HG03460 (cell line): ENCODE measurements at regions not wholly inside any gene's neighbourhood (a gene's known extent, or its start where the extent isn't known, plus 50 kb on each side); places are given as distances from the start of the nearest gene placed in this dataset.
"Not testable (repeated sequence)": the region's sequence is repeated elsewhere in the genome, so short reads cannot be mapped to it uniquely, and the experiment has no call there.

ENCODE experiments used
- ATAC-seq: cut with Tn5 transposase; IDR thresholded peaks from one replicate; pipeline ENCODE4 v1.9.1; 2021; ENCODE audit not compliant: unreplicated experiment

DNA sequence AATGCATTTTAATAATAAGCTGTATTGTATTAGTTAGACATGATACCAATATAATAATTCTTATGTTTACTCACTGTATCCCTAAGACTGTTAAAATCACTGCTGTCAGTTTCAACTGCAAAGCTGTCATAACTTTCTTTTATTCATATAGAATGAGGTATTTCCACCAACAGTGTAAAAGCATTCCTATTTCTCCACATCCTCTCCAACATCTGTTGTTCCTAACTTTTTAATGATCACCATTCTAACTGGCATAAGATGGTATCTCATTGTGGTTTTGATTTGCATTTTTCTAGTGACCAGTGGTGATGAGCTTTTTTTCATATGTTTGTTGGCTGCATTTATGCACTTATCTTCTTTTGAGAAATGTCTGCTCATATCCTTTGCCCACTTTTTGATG lies 177.6 kb upstream of the MME start:
- ATAC-seq = not testable (repeated sequence)

DNA sequence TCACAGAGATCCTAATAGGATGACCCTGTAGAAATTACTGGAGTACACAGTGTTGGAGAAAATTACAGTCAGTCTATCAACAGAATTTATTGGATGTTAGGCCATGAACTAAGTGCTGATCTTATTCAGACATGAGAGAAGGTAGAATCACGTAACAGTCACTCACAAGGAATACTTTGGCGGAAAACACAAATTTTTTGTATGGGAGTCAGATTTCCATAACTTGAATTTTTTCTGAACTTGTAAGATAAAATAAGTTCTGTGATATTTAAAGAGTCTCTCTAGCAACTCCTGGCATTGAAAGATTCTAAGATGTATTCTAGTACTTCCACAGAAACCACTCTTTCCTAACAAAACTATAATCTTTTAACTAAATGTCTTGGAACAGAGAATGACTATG lies 178.8 kb upstream of the MME start:
- ATAC-seq = no peak

DNA sequence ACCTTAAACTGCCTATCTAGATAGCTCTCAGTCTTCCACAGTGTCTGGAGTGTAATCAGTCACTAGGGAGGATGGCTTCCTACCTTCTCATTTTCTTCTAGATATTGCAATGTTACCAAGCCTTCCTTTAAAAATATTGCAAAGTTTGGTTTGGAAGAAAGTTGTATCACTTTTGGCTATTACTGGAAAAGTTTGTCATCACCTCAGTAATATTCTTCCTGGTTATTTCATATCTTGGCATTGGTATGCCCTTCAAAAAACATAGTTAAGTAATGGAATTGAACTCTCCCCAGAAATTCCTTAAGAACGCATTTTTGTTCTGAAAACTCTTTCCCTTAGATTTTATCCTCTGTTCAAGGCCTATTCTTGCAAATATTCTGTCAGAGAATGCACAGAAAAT lies 179.3 kb upstream of the MME start:
- no peak for ATAC-seq

DNA sequence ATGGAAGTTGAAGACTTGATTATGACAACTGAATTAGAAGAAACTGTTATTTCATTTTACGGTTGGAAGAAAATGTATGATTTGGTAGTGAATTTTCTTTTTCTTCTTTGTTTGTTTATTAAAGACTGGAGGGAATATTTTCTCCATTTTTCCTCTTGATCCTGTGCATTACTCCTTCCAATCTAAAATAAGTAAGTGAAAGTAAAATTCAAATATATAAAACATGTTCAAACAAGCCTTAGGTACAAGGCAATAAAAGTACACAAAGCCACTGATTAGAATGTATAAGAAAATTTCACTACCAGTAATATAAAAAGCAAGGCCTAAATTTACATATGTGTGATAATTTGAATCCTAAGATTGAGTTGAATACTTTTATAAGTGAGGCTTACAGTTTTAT lies 181.2 kb upstream of the MME start:
- ATAC-seq = no peak

DNA sequence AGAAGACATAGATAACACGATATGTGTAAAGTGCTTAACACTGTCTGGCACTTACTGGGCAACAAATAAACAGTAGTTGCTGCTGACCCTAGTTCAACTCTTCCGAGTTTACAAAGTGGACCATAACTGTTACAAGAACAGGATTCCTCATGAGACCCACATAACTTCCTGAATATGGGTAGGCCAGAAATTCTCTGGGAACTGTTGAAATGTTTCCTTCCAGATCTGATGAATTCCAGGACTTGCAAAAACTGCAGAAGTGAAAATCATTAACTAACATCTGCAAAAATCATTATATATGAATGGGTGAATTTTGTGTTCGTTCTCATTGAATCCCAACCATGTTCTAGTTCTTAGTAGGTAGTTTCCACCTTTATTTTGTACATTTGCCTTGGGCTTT lies 181.7 kb upstream of the MME start:
- ATAC-seq = no peak

DNA sequence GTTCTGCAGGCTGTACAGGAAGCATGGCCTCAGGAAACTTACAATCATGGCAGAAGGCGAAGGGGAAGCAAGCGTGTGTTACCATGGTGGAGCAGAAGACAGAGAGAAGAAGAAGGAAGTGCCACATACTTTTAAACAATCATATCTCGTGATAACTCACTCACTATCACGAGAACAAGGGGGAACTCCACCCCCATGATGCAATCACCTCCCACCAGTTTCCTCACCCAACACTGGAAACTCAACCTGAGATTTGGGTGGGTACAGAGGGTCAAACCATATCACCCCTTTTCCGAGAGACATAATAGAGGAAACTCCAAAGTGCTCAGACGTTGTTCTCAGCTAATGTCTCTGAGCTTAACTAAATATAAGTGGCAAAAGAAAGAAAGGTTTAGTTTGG lies 186.3 kb upstream of the MME start:
- ATAC-seq = no peak

DNA sequence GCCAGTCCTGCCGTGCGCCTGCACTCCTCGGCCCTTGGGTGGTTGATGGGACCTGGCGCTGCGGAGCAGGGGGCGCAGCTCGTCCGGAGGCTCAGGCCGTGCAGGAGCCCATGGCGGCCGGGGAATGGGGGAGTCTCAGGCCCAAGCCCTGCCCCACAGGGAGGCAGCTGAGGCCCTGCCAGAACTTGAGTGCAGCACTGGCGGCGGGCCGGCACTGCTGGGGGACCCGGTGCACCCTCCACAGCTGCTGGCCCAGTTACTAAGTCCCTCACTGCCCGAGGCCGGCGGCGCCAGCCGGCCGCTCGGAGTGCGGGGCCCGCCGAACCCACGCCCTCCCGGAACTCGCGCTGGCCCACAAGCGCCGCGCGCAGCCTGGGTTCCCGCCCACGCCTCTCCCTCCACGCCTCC lies 190.9 kb upstream of the MME start:
- ATAC-seq = no peak

DNA sequence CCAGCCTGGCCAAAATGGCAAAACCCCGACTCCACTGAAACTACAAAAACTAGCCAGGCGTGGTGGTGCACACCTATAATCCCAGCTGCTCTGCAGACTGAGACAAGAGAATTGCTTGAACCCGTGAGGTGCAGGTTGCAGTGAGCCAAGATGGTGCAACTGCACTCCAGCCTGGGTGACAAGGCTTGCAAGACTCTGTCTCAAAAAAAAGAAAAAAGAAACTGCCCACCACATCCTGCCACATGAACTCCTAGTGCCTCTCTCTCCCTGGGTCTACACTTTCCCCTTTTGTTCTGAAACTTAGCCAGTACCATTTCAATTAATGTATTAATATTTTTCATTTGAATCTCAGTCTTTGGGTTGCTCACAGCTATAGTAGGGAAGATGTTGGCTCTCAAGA lies 192.2 kb upstream of the MME start:
- no peak for ATAC-seq

DNA sequence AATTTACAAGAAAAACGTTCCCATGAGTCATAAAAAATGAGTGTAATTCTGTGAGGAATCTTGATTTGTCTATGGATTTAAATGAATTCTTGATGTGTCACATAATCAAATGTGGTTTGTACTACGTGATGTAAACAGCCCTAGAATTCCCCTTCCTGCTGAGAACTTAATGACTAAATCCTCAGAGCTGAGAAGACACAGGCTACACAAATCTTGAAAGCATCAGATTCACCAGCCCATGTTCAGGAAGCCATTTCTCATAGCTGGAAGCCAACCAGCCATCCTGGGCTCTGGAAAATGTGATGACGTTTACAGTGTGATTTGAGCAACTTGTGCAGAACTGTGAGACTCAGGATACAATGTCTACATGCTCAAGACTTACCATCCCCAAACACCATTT lies 193.7 kb upstream of the MME start:
- ATAC-seq = no peak

DNA sequence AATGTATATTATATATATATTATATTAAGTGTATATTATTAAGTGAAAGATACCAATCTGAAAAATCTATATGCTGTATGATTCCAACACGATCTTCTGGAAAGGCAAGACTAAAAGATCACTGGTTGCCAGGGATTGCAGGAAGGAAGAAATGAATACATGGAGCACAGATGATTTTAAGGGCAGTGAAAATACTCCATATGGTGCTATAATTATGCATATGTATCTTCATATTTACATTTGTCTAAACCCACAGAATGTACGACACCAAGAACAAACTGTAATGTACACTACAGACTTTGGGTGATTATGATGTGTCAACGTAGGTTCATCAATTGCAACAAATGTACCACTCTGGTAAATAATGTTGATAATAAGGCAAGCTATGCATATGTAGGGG lies 194.7 kb upstream of the MME start:
- ATAC-seq = no peak

DNA sequence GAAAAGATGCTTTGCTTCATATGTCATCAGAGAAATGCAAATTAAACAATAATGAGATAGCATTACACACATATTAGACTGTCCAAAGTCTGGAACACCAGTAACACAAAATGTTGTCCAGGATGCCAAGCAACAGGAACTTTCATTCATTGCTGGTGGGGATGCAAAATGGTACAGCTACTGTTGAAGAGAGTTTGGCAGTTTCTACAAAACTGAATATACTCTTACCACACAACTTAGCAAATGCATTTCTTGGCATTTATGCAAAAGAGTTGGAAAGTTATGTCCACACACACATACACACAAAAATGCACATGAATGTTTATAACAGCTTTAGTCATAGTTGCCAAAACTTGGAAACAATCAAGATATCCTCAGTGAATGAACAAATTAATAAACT lies 195.2 kb upstream of the MME start:
- ATAC-seq = no peak

DNA sequence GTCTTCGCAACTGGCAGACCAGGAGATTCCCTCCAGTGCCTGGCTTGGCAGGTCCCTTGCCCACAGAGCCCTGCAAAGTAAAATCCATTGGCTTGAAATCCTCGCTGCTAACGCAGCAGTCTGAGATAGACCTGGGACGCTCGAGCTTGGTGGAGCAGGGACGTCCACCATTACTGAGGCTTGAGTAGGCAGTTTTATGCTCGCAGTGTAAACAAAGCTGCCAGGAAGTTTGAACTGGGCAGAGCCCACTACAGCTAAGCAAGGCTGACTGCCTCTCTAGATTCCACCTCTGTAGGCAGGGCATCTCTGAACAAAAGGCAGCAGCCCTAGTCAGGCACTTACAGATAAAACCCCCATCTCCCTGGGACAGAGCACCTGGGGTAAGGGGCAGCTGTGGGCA lies 205.0 kb upstream of the MME start:
- ATAC-seq = no peak

DNA sequence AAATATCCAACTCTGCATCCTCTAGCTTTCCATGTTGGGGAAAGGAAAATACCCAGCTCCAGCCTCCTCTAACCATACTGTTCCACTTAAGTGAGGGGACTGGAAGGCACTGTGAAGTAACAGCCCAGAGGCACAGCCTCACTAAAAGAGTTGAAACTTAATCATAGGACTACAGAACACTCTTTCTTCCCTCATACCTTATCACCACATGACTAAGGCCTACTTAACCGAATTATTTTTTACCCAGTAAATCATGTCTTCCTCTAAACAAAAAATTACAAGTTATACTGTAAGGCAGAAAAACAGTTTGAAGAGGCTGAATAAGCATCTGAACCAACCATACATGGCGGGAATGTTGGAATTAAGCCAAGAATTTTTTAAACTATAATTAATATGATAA lies 207.4 kb upstream of the MME start:
- ATAC-seq = no peak

DNA sequence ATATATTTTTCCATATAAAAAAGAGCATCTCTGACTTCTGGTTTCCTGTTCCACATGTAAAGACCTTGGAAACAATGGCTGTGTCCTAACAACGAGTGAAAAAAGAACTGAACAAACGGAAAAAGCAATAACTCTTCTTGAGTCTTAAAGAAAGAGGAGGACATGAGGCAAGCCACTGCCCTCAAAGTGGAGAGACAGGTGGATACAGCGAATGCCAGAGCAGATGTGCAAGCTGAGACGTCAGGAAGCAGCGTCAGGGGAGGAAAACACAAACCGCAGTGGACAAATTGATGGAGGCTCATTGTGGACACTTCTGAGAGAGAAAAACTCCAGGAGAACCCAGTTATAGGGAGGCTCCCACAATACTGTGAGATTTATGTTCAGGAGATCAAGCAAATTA lies 208.0 kb upstream of the MME start:
- ATAC-seq = no peak

DNA sequence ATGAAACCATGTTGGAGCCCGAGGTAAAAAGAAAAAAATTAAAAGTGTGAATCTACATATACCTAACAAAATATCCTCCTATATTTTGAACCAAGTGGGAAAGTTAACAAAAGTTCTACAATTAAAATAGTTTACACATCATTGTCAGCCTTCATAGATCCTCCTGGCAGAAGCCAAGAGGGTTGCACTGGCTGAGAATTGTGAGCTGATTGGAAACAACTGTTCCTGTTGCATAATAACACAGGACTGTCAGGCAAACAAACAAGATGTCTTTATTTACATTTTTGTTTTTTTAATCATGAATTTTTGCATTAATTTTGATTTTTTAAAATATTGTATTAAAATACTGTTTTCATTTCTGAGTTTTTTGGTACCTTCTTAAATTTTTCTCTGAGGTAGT lies 215.2 kb upstream of the MME start:
- no peak for ATAC-seq

DNA sequence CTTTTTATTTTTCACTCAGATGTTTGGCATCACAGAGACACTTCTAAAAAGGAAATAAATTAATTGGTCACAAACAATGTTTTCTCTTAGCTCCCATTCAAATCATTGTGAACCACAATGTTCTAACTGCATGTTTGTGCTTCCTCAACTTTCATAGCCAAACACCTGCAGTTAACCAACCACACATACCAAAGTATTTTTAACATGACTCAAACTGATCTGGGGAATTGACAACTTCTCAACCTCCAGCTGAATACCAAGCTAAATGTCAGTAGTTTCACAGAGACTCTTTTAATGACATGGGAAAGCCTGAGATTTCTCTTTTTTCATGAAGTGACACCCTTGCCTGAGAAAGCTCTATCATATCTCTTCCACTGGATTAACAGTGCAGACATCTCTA lies 217.9 kb upstream of the MME start:
- no peak for ATAC-seq

DNA sequence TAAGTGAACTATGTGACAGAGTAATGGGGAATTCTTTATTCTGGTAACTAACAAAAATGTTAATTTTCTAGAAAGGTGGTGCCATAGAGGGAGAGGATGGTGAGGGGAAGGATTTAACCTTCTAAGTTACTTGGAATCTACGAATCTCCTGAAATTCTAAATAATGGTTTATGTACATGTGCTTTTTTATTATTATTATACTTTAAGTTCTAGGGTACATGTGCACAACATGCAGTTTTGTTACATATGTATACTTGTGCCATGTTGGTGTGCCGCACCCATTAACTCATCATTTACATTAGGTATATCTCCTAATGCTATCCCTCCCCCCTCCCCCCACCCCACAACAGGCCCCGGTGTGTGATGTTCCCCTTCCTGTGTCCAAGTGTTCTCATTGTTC lies 227.1 kb upstream of the MME start:
- not testable (repeated sequence) for ATAC-seq

DNA sequence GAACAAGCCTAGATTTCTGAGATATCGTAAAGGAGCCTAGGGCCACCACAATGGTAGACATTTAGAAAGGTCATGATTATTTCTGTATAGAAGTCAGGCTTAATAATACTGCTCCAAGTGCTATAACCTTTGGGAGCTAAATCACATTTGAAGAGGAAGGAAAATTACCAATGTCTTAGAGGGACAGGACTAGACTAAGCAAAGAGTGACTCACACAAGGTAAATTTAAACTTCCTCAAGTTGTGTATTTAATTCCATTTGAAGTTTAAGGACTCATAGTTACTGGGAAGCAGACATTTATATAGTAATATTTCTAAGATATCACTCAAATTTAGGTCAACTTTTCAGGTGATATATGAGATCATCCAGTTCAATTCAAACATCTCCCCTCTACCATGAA lies 227.6 kb upstream of the MME start:
- ATAC-seq = no peak

DNA sequence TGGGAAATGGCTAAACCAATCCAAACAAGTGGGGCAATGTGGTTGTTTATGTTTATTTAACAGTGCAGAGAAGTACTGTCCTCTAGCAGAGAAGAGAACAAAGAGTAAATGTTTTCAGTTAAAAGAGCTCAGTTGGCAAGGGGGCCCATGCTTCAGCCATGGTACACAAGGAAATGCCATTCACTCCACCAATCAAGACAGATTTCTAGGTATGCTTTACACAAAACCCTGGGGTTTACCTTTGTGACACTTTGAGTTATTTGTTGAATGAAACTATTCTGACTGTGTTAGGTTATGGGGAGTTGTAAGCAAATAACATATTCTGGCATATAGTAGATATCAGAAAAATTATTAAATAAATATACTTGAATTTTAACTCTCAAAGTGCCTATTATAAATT lies 228.5 kb upstream of the MME start:
- ATAC-seq = no peak

DNA sequence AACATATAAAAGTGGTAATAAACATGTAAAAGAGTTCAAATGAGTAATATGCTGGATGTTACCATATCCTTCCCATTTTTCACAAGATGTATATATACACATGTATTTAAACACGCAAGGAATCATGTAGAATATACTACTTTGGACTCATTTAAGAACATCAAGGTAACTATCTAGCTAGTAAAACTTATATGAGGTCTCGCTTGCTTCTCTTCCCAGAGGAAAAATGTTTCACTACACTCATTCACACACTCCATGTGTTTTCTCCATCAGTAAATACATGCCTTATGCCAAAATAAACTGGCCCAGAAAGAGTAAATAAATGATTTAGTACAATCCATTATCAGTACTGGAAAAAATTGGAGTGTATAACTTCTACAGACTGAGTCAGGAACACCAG lies 229.2 kb upstream of the MME start:
- no peak for ATAC-seq

DNA sequence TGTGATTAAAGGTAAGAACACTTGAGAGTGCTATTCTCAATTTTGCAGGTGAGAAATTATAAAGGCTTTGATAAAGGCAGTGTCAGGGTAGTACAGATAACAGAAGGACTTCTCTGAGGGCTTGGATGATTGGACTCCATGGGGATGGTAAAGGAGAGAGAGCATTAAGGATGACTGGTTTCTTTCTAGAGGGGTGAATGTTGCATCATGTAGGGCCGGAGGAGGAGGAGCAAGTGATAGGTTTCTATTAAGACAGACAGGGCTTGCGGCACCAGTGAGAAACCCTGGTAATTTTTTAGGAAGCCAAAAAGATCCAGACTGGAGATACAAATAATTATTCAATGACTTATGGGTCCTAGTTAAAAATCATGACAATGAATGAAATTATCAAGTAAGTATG lies 230.7 kb upstream of the MME start:
- no peak for ATAC-seq

DNA sequence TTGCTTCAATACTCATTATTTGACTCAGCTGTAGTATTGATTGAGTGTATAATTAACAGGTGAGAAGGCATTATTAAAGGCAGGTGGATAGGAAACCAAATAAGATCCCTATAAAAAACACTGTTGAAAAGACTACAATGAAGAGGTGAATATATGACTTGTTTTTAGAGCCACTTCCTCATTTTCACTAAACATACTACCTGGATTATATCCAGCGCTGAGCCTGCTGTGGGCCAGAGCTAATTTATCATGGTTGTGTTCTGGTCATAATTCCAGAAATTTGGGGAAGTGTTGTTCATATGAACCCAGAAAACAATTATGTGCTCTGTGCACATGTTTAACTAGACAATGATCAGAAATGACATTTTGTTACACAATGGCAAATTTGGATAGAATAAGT lies 235.3 kb upstream of the MME start:
- no peak for ATAC-seq

DNA sequence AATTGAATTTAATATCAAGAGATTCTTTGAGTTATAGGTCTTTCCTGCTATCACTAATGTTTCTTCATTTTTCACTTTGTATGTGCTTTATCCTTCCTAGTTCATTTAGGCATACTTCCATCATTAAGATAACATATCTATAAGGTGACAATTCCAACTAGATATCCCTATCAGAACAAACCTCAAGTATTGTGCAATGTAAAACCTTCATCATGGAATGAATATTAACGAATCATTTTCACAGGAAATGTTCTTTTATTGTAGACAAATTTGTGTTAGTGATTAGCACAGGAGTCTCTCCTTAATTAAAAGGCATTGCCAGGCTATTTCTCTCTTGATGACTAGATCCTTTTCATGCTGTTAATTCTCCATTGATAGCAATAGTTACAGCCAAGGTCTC lies 236.5 kb upstream of the MME start:
- ATAC-seq = no peak

DNA sequence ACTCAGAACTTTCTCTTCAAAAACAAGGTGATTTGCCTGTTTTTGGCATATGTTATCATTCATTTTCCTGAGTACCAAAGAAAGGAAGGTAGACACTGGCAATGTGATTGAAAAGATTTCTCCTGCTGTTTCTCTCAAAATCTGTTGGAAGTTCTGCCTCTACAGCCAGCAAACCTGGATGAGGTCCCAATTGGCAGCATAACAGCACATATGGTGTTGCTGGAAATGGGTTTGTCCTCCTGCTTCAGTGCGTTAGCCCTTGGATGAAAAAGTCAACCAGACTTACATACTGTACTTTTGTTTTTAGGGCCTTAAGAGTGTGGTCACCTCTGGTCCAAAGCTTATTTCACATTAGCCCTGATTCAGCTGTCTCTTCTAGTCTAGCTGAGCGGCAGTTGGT lies 237.6 kb upstream of the MME start:
- ATAC-seq = no peak
